GM12865 (cell line): ENCODE measurements at regions not wholly inside any gene's neighbourhood (a gene's known extent, or its start where the extent isn't known, plus 50 kb on each side); places are given as distances from the start of the nearest gene placed in this dataset.

ENCODE experiments used
- DNase-seq: peaks from one replicate; pipeline ENCODE4 v3.0.0; 2010; ENCODE audit warnings: low read depth
- H3K4me3 ChIP-seq: 2 replicates; pipeline ENCODE4 v1.5.1; 2011; ENCODE audit warnings: mild to moderate bottlenecking, low read depth, low read length, control low read depth
- TF ChIP-seq, protein P1 (sequence below): IDR thresholded peaks from 2 replicates; pipeline ENCODE4 v1.5.1; 2011; ENCODE audit warnings: low read length, control low read depth, low read depth, inconsistent platforms; ENCODE audit not compliant: insufficient read depth; ENCODE audit errors: missing control alignments

DNA sequence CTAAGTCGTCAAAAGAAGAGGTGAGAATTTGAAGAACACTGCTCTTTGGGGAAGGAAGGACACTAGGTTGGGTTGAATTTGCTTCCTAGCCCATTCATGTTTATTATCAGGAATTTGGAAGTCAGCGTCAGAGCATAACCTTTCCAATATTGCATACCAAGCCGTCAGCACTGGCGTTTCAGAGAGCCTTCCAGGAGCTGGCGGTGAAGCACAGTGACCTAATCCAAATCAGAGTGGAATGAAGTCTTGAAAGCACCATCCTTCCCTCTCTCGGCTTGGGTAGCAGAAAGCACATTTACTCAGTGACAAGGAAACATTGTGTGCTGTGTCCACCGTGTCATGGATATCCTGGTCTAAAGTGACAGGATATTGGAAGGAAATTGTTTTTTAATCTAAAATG lies 240.3 kb upstream of the PELI2 start:
- no peak overlapping the region for H3K4me3 ChIP-seq
- DNase-seq: no peak
- TF ChIP-seq, protein P1, sequence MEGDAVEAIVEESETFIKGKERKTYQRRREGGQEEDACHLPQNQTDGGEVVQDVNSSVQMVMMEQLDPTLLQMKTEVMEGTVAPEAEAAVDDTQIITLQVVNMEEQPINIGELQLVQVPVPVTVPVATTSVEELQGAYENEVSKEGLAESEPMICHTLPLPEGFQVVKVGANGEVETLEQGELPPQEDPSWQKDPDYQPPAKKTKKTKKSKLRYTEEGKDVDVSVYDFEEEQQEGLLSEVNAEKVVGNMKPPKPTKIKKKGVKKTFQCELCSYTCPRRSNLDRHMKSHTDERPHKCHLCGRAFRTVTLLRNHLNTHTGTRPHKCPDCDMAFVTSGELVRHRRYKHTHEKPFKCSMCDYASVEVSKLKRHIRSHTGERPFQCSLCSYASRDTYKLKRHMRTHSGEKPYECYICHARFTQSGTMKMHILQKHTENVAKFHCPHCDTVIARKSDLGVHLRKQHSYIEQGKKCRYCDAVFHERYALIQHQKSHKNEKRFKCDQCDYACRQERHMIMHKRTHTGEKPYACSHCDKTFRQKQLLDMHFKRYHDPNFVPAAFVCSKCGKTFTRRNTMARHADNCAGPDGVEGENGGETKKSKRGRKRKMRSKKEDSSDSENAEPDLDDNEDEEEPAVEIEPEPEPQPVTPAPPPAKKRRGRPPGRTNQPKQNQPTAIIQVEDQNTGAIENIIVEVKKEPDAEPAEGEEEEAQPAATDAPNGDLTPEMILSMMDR: no peak

DNA sequence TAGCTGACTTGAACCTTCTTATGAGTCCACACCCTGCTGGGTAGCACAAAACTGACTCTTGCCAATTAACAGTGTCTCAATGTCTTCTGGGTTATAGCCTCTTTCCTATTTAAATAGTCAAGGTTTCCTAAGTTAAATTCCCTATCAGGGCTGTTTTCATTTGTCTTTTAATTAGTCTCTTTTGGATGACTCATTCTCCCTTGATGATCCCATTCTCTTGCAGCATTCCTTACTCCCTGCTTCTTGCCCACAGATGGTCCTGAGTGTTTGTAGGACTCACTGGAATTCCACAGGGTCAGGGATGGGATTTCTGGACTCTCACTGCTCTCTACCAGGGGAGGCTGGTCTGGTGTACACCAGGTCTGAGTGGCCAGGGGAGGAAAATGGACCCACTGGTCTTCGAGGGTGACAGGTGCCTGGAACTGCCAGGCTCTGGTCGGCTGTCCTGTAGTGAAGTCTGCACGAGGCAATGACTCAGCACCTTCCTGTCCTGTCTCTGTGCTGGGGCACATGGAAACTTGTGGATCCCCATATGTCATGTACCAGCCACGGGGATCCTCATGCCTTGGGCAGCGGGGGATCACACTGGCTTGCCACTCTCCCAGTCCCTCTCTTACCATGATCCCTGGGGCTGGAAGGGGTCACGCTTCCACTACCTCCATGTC lies 236.5 kb upstream of the PELI2 start:
- H3K4me3 ChIP-seq: no peak overlapping the region
- no peak for DNase-seq
- TF ChIP-seq, protein P1: no peak

- TF ChIP-seq, protein P1: no peak
- H3K4me3 ChIP-seq: no peak overlapping the region
- no peak for DNase-seq
Measured at GRCh38 chr14:55884819-55885218, 233.4 kb upstream of the PELI2 start.

- DNase-seq: no peak
- TF ChIP-seq, protein P1: no peak
- H3K4me3 ChIP-seq: no peak overlapping the region
Measured at GRCh38 chr14:55889124-55889523, 229.1 kb upstream of the PELI2 start.

- no peak overlapping the region for H3K4me3 ChIP-seq
- TF ChIP-seq, protein P1: no peak
- no peak for DNase-seq
Measured at GRCh38 chr14:55891692-55892091, 226.5 kb upstream of the PELI2 start.

- TF ChIP-seq, protein P1: no peak
- no peak overlapping the region for H3K4me3 ChIP-seq
- DNase-seq: no peak
Measured at GRCh38 chr14:55892906-55893305, 225.3 kb upstream of the PELI2 start.

DNA sequence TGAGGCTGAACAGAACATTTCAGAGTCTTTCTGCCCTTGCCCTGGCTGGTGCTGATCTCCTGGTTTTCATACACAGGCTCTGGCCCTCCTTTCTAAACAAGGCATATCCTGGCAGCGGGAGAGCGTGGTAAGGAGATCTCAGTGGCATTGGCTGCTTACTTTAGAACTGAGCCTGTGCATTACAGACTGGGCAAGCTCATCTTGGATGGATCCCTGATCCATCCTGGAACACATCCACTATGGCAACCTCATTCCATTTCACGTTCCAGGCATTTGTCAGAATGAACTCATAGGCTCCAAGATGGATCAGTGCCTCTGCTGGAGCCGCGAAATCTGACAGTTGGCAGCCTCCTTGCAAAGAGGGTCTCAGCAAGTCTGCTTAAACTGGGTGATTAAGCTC lies 224.5 kb upstream of the PELI2 start:
- TF ChIP-seq, protein P1: no peak
- no peak for DNase-seq
- H3K4me3 ChIP-seq: no peak overlapping the region
